GM18867 (cell line): ENCODE measurements at regions not wholly inside any gene's neighbourhood (a gene's known extent, or its start where the extent isn't known, plus 50 kb on each side); places are given as distances from the start of the nearest gene placed in this dataset.

Experiments used
- ATAC-seq: cut with Tn5 transposase; IDR thresholded peaks from one replicate; pipeline ENCODE4 v1.9.1; 2021; ENCODE audit warnings: mild to moderate bottlenecking, moderate library complexity; ENCODE audit not compliant: unreplicated experiment

DNA sequence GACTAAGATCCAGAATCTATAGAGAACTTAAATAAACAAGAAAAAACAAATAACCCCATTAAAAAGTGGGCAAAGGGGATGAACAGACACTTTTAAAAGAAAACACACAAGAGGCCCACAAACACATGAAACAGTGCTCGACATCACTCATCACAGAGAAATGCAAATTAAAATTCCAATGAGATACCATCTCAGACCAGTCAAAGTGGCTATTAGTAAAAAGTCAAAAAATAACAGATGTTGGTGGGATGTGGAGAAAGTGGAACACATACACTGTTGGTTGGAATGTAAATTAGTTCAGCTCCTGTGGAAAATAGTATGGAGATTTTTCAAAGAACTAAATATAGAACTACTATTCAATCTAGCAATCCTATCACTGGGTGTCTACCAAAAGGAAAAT is 143.1 kb downstream of the IFI44 start:
- no peak for ATAC-seq

DNA sequence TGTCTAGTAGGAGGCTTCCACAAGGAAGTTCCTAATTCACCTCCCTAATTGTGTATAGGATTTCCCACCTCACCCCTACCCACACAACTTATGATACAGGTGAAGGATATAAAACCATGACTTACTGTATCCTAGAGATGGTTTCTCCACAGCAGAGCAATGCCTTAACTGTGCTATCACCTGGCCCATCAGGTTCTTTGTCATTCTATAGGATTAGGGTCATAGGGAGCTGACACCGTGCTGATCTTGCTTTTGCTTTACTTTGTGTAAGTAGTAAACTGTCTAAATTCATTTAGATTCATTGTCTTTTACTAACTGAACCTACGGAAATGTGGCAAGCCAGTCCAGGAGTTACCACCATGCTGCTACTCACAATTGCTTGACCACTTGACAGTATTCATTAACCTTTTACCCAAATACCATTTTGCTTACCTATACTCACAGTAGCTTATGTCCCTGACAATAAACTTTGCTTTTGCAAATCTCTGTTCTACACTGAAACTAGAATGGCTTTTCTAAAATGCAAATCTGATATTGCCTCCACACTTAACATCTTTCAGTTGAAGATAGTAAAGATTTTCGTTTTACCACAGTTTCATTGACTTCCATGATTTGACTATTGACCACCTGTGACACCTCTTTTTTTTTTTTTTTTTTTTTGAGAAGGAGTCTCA is 147.6 kb downstream of the IFI44 start:
- ATAC-seq: peak; percentile 97

DNA sequence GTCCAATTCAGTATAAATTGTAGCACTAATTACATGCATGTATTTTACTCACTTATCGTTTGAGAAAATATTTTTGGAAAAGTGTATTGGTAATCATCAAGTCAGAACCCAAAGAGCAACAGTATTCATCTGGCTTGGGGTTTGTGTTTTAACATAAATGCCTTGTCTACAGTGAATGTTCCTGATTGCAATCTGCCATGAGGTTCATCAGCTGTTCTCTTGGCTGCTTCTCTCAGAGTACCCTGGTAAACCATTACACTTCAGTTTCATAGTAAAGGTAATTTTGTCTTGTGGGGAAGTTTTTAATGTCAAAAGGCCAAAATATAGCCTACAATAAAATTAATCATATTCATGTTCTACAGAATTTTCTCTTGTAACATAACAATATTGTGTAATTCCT is 150.3 kb downstream of the IFI44 start:
- no peak for ATAC-seq

- ATAC-seq: no peak
Measured at GRCh38 chr1:78814176-78814575, 164.5 kb downstream of the IFI44 start.

- ATAC-seq: no peak
Measured at GRCh38 chr1:78825561-78825960, 175.9 kb downstream of the IFI44 start.

- no peak for ATAC-seq
Measured at GRCh38 chr1:78829644-78830043, 176.9 kb downstream of the ADGRL4 start.

DNA sequence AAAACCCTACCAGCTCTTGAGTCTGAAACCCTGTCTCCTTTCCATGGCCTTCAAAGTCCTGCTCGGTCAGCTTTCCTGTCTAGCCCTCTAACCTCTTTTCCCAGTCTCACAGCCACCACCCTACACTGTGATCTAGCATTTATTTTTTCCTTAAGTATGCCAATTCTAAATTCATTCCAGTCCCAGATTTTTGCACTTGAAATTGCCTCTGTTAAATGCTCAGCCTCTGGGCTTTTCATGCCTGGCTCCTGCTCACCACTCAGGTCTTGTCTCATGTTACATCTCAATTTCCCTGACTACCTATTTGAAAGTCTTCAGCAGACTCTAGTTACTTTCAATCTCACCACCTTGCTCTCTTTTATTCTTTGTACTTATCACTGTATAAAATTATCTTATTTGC is 176.2 kb downstream of the ADGRL4 start:
- ATAC-seq: no peak

- no peak for ATAC-seq
Measured at GRCh38 chr1:78831731-78832360, 174.7 kb downstream of the ADGRL4 start.

DNA sequence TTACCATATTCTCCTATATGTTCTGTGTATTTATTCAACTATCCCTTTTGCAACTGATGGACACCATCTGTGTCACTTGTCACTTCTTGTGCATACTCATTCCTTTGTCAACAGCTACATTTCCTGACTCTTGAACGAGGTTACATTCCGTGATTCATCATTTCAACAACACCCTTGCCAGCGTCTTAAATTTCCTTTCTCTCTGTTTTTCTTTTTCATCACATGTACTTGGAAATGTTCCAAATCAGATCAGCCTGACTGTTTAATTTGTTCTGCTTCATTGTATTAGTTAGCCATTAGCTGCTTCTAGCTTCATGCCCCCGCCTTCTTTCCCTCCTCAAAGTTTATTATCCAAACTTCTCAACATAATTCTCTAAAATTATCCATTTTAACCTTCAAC is 173.0 kb downstream of the ADGRL4 start:
- ATAC-seq: no peak

DNA sequence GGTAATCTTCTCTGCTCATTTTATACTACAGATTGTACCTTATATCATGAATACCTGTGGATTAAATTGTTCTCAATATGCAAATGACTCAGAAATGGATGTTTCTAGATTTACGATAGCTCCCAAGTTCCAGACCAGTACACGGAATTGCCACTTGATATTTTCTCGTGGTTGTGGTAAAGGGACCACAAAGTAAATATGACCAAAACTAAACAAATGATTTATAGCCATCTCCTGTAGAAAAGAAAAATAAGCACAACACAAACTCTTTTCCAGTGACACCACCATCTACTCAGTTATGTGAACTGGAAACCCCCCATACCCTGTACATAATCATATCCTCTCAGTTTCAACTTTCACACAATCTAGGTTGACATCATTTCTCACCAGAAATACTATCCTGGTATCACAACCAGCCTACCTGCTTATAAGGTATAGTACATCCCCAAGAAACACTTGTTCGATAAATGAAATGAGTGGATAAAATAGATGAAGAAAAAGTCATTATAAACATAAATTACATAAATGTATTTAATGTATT is 172.3 kb downstream of the ADGRL4 start:
- peak; percentile 64 for ATAC-seq

DNA sequence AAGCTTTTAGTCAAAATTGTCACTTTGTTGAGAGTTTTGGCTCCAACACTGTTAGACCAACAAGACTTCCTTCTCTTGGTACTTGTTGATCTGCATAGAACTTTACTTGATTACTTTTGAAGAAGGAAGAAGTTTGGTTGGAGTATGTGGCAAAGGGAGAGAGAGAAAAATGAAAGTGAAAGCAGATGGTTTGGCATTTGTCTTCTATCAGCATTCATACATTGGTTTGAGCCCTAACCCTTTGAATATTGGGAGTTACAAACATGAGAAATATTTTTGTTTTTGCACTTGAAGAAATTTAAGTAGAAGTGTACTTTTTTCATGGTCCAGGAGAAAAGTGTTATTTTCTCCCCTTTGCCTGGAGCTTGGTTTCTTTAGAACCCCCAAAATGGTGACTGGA is 169.8 kb downstream of the ADGRL4 start:
- no peak for ATAC-seq

GRCh38 chr1:78839704-78840277 is 166.7 kb downstream of the ADGRL4 start:
- ATAC-seq: peak; percentile 53
